ENCODE measurements at regions not wholly inside any gene's neighbourhood (a gene's known extent, or its start where the extent isn't known, plus 50 kb on each side); places are given as distances from the start of the nearest gene placed in this dataset.

DNA sequence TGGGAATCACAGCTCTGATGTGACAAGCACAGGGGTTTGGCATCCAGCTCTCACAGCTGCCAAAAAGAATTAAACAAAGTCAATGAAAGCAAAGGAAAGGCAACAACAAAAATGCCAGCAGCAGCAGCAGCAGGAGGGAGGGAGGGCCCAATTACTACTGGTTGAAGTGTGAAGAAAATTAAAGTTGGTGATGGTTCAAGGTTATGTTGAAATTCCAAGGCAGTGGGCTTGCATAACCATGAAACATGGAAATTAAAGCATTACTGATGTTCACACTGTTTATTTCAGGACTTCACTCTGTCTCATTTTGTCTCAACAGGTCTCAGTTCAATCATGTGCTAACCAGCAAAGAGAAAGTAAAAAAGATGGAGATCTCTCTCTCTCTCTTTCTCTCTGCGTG lies 220.3 kb upstream of the LYPLAL1 start:
- no peak for DNase-seq

DNA sequence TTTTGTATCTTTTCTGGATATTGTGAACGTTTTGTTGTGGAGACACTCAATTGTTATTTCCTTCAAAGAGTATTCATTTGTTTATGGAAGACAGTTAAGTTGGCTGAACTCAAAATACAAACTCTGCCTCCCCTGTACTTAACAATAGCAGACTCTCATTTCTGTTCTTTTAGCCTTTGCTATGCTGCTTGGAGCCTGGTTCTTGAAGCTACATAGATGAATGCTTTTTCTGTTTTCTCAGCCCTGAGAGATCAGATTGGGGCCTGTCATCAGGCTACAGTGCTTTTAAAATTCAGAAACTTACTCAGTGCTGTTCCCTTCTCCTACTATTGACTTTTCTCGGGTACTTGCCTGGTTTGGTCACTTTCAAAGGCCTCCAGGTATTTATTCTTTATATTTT lies 215.7 kb upstream of the LYPLAL1 start:
- no peak for DNase-seq

DNA sequence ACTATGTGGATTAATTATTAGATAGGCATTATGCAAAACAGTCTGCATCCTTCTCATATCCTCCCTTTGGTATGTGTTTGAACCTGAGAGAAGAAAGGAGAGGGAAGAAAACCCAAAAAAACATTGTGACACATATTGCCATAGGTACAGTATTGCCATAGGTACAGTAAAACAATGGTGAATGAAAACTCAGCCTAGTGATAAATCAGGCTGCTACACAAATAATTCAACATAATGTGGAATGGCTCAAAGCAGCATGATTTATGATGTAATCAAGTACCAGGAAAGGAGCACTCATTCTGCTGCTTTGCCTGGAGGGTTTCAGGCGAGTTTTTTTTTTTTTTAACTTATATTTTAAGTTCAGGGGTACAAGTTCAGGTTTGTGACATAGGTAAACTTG lies 213.9 kb upstream of the LYPLAL1 start:
- DNase-seq, result no peak

DNA sequence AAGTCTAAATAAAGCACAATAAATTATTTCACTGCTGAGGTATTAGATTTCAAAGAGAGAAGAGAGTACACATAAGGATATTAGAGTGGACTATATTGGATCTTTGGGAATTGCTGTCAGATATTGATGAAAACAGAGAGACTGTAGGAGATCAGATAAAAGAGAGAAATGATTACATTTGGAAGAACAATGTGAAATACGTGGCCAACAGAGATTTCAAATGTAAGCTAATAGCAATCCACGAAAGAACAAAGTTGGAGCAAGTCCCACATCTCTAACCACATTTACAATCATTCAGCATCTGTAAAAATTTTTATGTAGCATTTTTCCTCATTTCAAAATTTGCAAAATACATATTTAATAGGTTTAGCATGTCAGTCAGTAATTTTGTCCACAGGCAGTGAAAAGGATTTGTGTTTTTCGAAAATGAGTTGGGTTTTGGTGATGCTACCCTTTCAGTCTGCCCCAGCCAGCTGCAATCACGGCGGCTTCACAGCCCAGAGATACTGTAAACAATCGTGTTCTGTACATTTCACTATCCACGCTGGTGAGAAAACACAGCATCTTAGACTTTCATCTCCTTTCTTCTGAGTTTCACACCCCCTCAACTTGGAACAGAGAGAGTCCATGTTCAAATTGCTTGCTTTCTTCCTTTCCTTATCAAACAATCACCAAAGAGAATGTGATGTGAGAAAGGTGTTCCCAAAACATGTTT lies 209.1 kb upstream of the LYPLAL1 start:
- no peak for DNase-seq

DNA sequence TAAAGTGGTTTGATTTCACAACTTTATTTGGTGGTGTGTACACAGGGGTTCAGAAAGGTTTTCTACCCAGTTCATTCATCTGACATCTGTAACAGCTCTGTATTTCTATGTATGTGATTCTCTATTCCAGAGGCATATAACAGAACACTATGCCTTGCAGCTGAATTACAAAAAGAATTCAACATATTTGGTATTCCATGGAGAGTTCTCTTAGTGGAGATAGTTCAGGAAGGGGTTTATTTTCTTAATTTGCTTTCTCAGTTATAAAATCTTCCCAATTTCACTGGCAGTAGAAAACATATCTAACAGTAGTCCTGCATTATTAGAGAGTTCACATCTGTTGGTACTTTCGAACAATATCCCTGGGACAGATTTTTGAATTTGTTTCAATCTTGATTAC lies 207.9 kb upstream of the LYPLAL1 start:
- no peak for DNase-seq

DNA sequence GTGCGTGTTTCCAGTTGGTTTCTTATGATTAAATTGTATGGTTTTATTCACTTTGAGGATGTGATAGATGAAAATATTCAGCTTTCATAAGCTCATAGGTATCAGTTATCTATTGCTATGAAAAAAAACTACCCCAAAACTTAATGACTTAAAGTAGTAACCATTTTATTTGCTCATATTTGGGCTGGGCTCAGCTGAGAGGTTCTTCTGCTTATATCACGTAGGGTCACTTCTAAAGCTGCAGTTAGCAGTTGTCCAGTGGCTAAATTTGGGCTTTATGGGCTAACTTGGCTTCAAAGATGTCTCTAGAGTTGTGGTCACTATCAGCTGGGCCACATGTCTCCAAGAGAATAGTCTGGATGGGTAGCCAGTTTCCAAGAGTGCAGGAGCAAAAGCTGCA lies 206.4 kb upstream of the LYPLAL1 start:
- no peak for DNase-seq

DNA sequence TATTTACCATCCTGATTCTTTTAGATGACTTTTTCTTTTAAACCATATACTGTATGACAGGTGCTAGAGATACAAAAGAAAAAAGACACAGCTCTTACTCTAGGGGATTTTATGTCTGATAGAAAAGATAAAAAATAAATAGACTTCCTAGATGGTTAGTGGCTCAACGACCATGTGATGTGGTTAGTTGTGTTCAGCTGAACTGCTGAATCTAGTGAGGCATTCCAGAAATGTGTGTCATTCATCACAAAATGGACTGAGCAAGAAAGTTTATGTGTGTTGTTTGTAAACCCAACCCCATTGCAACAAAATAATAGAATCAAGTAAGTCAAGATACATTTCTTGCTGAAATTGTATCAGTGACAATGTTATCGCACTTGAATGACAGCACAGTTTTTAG lies 205.8 kb upstream of the LYPLAL1 start:
- no peak for DNase-seq

DNA sequence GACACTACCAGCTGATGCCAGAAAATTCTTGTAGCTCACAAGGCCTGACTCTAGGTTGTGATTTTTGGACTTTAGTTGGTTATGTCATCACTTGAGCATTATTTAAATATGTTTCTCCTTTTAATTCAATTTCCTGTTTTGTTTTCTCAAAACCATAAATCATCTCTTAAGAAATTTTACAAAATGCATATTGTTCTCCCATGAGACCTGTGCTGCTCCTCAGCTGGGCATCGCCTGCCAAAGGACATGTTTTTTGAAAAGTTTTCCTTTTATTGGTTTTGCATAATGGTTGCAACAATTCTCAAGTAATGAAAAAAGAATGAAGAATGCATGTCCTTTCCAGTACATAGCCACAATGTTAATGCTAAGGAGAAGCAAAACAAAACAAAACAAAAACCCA lies 204.7 kb upstream of the LYPLAL1 start:
- DNase-seq, result no peak

DNA sequence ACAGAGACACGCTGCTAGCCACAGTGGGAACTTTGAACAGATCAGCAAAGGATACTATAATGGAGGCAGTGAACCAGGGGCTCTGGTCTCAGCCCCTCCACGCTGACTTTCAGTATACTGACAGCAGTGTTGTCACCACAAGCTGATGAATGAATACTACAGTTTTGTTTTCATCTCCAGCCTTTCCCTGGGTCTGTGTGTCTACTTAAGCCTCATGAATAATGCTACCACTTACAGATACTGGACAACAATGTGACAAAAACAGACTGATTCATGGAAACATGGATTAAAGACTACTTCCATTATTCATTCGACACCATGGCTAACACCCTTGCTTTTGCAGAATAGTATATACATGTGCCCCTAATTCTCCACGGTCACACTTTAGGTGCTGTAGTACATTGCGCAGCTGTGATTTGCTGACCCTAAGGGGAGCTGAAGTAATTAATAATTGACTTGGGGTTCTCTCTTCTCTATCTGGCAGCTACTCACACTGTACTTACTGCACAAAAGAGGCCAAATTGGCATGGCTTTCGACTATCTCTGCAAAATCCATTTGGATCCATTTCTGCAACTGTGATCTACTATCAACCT lies 203.2 kb upstream of the LYPLAL1 start:
- DNase-seq, result no peak

DNA sequence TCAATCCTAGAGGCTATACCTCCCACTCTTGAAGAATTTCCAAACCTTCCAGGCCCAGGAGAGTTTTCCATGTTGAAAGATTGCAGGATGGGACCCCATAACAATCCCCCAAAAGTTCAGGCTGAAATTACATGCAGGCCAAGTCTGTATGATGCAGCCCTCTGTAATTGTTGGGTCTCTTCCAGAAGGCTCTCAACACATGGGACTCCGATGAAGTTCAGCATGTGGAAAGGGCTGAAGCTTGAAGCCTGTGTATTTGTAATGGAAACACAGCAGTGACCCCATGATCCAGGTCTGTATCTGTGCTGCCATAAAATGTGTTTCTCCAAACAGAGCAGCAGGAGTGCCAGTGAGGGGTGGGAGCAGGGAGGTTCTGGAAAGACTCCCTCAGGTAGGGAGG lies 202.5 kb upstream of the LYPLAL1 start:
- no peak for DNase-seq

DNA sequence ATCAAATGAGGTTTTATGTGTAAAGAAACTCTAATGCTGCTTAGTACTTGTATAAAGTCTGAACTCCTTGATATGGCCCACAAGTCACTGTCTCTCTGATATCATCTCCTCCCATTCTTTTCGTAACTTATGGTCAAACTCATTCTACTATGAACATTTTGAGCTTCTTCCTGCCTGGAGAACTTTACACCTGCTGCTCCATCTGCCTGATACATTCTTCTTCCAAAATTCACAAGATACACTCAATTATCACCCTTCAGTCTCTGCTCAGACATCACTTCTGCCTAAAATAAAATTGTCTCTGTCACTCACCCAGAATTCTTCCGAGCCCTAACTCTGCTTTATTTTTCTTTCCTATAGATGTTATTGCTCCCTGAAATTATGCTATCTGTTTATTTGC lies 192.8 kb upstream of the LYPLAL1 start:
- no peak for DNase-seq

DNA sequence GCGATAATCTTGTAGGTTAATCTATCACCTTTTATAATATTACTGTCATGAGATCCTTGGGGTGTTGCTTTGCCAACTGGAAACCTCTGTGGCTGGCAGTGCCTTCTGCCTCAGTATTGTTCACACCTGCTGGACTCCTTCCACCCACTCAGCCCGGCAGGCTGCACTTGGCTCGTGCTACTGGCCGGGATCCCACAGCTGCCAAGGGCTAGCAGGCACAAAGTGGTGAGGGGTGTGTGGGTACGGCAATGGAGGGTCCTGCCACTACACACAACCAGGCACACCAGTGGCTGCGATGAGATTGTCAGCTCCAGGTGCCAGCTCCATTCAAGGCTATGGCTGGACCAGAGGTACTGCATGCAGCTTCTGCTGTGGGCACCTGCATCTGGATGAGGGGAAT lies 191.2 kb upstream of the LYPLAL1 start:
- no peak for DNase-seq

DNA sequence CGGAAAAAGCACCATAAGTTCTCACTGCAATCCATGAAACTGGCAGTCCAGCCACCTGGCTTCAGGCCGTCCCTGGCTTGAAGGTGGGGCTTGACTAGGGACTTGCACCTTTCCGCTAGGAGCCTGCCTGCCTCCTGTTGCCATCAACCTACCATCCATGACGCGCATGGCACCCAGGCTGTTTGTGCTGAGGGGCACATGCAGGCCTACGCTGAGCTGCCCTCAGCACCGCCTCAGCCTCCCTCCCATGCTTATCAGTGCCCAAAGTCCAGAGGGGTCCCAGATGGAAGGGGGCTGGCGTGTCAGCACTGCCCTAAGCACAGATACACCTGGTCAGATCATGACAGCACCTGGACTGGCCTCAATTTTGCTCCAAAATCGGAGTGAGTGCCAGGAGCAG lies 190.2 kb upstream of the LYPLAL1 start:
- DNase-seq, result no peak

DNA sequence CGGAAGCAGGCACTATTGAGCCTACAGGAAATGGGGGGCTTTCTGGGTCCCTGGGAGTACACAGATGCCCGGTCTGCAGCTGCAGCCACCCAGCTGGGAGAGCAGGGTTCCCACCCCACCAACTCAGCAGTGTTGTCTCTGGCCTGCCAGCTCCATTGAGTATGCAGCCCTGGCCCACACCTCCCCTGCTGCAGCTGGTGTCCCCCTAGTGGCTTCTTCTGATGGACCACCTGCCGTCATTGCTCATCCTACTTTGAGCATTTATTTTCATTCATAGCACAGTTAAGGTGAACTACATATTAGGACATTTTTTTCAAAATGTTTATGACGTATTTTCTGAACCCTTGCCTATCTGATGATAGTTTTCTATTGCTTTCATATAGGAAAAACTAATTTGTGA lies 189.8 kb upstream of the LYPLAL1 start:
- DNase-seq, result no peak

DNA sequence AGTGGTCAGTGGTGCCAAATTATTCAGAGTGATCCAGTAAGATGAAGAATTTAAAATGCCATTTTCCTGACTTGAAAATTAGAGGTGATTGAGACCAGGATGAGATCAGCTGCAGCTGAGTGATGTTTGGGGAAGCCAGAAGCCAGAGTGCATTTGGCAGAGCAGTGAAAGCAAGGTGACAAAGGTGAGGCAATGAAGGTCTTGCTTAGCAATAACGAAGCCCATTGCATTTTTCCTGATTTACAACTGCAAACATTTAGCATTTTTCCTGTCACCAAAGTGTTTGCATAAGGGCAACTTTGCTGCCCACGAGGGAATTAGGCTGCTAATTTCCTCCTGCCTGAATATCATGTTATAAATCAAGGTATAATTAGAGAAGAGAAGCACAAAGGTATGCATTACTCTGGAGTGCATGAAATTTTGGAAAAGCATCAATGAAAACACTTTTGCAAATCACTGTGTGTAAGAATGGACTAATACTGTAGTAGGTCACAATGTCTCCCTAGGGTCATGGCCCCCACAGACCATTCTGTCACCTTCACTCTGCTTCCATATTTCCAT lies 188.2 kb upstream of the LYPLAL1 start:
- no peak for DNase-seq

DNA sequence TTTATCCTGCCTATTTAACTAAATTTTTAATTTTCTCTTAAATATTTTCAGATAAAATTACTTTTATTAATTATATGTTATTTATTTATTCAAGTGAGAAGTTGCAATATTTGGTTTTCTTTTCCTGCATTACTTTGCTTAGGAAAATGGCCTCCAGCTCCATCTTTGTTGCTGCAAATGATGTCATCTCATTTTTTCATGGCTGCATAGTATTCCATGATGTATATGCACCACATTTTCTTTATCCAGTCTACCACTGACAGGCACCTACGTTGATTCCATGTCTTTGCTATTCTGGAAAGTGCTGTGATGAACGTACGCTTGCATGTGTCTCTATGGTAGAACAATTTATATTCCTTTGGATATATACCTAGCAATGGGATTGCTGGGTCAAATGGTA lies 186.9 kb upstream of the LYPLAL1 start:
- no peak for DNase-seq

DNA sequence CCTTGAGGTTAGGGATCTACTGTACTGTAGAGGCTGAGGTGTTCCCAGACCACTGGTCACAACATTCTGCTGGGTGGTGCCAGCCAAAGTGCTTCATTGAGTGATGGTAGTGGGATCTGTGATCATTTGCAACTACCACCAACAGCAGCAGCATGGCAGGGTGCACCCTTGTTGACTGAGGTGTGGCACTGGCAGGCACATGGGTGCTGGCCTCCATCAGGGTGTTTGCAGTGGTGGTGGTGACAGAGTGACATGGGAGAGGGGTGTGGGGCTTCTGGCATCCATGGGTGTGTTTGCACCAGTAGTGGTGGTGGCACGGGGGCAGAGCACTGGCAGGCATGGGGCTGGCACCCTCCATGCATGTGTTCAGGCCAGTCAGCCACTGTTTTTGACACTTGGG lies 183.7 kb upstream of the LYPLAL1 start:
- no peak for DNase-seq

DNA sequence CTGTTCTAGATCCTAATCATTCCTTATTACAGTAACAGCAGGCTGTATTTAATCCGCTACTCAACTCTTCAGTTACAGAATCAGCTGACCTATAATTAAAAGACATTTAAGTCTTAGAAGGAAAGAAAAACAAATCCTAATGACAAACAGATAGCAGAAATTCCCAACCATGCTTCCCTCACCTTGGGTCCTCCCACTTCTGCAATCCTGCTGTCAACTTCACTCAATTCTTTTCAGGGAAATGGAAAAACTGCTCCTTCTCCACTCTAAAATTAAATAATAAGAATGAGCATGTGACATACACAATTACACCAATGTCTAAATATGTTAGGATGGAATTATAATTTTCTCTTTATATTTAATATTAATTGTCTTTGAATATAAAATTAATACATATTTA lies 182.6 kb upstream of the LYPLAL1 start:
- no peak for DNase-seq

DNA sequence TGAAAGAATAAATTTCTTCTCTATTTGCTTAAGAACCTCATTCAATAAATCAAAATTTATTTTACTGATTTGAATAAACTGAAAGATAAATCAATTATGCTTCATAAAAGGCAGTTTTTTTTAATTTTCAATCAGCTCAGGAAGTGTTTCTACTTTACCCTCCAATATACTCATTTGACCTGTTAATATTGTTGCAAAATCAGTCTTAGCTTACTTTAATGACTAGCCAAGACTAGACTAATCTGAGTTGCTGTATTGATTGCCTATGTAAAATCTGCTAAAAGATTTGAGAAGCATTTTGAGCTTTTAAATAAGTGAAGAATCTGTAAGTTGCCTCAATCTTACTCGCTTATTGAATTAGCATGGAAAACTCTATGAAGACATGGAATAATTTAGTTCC lies 179.1 kb upstream of the LYPLAL1 start:
- no peak for DNase-seq

DNA sequence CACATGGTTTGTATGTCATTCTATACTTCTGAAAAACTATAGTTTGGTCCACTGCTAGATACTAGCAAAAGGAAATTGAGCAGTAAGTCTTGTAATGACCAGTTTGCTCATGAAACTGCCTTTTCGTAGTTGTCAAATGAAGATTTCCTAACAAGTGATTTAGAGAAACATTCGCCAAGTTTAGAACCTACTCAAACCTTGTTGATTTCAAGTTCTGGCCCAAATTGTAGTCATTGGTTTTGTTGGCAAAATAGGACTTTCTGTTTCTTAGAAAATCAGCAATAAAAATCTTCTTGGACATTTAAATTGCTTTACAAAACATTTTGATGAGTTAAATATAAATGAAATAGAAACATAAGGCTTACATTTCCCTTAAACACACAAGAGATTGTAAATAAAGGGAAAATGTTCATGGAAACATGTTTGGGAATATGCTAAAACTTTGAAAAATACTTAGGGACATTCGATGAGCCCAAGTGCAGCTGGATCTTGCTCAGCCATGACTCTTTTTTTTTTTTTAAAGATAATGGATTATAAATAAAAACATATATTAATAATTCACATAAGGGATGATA lies 178.5 kb upstream of the LYPLAL1 start:
- no peak for DNase-seq

DNA sequence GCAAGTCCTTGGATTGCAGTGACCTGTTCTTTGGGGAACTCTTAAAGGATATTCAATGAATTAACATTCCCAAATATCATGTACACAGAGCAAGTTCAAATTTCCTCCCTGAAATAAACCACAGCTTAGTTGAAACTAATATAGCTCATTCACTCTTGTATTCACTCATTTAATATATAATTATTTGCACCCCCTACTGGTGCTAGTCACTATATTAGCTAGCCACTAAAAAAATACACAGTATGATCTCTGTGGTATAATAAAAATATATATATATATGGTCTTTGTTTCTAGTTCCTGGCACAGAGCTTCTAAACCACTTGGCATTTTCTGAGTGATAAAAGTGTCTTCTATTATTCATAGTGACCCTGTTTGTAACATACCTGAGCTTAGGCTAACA lies 177.3 kb upstream of the LYPLAL1 start:
- DNase-seq, result no peak

DNA sequence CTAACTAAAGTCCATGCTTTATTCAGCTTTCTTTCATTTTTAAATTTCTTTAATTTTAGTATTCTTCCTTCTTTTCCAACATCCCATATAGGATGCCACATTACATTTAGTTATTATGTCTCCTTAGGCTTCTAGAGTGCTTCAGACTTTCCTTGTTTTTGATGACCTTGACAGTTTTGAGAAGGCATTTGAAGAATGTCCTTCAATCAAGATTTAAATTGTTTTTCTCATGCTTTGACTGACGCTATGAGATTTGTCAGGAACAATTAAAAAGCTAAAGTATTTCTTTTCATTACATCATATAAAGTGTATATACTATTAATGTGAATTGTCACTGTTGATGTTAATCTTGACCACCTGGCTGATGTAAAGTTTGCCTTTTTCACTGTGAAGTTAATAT lies 173.7 kb upstream of the LYPLAL1 start:
- DNase-seq, result no peak

DNA sequence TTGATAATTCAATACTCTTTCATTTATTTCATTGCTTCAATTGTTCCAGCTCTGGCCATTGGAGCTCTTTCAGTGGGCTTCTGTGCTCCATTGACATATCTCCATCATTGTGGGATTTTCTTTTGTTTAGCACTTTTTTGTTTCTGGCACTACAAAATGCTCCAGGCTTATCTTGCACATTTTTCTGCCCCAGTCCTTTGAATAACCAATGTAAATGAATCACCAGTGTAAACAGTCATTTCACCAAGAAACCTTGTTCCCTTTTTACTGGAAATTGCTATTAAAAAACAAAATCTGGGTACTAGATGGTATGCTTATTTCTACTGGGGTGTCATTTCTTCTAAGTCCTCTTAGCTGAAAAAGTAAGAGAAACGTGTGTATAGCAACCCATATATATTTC lies 173.0 kb upstream of the LYPLAL1 start:
- DNase-seq, result no peak

DNA sequence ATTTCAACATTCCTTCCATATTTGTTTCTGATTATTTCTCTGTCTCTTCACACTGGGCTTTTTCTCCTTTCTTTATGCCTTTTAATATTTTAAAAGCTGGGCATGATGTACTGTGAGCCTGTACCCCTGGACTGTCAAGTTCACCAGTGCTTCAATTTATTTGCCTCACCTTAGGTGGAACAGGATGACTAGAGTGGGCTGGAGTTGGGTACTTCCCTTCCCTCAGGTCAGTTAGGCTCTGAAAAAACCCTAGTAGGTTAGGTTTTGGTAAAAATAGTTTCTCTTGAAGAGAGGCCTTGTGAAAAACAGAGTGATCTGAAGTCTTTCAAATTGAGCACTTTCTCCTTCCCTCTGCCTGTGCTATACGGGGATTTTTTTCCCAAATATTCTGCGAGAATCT lies 163.0 kb upstream of the LYPLAL1 start:
- no peak for DNase-seq

DNA sequence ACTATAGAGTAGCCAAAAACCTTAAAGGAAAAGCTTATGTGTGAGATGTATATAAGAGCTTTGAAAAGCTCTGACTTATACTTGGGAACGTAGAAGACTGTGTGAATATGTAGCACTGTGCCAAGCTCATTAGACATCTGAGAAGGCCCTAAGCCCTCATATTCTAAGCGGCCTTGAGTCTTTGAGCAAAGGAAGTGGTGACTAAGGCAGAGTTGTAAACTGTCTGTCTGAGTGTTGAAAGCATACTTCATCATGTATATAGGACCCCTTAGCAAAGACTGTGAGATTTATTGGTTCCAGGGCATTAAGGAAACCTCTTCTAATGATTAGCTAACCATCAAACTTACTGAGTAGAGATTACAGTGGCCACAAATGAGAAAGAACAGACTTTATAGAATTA lies 153.3 kb upstream of the LYPLAL1 start:
- DNase-seq, result no peak

Data from activated CD4-positive, alpha-beta T cell treated with anti-CD3 and anti-CD28 coated beads, Interleukin-2, amount 50 U/mL, for 48 hours (primary cell).